ENCODE measurements at regions not wholly inside any gene's neighbourhood (a gene's known extent, or its start where the extent isn't known, plus 50 kb on each side); places are given as distances from the start of the nearest gene placed in this dataset.

- TF ChIP-seq CTCF (IDR thresholded peaks at IDR 0.05), result no peak
- no peak for TF ChIP-seq EZH2 (IDR thresholded peaks at IDR 0.05)
- TF ChIP-seq EZH2phosphoT487 (IDR thresholded peaks at IDR 0.05), result no peak
Observed at GRCh38 chr18:30135938-30136337, 906.6 kb downstream of the DSC3 start.
